ENCODE measurements at regions not wholly inside any gene's neighbourhood (a gene's known extent, or its start where the extent isn't known, plus 50 kb on each side); places are given as distances from the start of the nearest gene placed in this dataset.

GRCh38 chr4:173769568-173769967 lies 239.5 kb upstream of the HAND2 start:
- TF ChIP-seq CTCF (IDR thresholded peaks at IDR 0.05; ENCODE audit: insufficient read depth, low read length), result no peak
- TF ChIP-seq REST (IDR thresholded peaks at IDR 0.05; ENCODE audit: insufficient replicate concordance, low read depth), result no peak
- TF ChIP-seq GABPA (IDR thresholded peaks at IDR 0.05; ENCODE audit: low read depth), result no peak
- TF ChIP-seq POLR2AphosphoS5 (IDR thresholded peaks at IDR 0.05; ENCODE audit: low read depth), result no peak

Data from HL-60 (cell line).